8988T (cell line): ENCODE measurements at regions not wholly inside any gene's neighbourhood (a gene's known extent, or its start where the extent isn't known, plus 50 kb on each side); places are given as distances from the start of the nearest gene placed in this dataset.

Source experiments
- DNase-seq: peaks from one replicate; pipeline ENCODE4 v3.0.0; 2011

DNA sequence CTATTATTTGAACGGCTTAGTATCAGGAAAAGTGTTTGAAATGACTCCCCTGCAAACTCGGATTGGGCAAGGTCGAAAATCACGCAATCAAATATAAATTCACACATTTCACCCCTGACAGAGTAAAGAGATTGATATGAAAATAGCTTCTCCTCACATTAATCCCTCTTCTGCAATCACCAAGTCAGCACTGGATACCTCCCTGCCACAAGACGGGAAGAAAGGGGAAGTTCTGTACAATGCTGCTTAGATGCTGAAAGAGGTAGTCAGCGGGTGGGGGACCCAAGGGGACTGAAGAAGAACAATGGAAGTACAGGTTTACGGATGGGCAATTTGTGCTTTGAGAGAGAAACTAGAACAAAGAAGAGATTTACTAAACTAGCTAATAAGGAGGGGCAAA, 72.0 kb upstream of the ANK3 start:
- no peak for DNase-seq

DNA sequence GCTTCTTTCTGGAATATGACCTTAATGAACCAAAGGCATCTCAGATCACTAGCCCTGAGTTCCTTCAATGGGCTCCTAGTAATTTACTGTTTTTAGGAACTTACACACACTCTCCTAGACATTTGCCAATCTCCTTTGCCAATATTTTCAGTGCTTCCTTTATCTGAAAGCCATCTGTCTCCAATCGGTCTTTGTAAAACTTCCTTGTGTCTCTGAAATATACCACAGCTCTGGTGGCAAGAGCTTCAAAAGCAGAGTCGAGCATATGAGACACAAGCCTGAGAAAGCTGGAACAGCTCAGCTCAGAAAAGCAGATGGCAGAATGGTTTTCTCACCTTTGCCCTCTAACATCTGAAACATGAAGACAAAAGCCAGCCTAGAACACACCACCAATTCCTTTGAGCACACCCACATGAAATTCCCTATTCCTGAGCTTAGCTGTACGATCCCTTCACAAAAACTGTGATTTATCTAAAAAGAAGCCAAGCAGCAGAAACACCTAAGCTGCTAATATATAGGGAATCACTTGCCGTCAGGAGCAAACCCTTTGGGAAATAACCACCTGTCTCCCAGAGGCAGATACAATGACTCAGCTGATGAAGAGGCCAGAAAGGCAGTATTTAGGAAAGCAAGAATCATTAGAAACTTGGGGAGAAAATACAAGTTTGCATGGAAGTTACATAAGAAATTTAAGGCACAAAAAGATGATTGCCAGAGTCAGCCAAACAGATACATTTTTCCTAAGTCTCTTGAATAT, 70.2 kb upstream of the ANK3 start:
- no peak for DNase-seq

GRCh38 chr10:60456053-60456452, 66.4 kb upstream of the ANK3 start:
- no peak for DNase-seq

DNA sequence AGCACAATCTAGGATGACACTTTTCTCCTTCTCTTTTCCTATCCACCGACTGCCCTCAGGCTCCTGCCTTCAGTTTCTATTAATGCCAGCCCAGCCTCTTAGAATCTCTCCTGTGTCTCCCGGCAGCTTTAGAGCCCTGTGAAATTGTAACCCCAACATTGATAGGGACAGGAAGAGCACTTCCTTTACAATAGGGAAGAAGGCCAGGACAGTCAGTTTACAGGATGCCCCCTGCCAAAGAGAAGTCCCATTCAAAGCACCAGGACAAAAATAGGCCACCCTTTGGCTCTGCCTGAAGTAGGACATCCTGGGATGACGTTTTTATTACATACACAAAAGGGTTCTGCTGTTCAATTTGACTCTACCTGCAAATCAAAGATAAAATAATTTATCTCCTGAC, 64.7 kb upstream of the ANK3 start:
- no peak for DNase-seq

GRCh38 chr10:60453036-60453435, 63.4 kb upstream of the ANK3 start:
- DNase-seq: no peak

GRCh38 chr10:60450291-60450690, 60.6 kb upstream of the ANK3 start:
- DNase-seq: no peak

GRCh38 chr10:60448246-60448645, 58.6 kb upstream of the ANK3 start:
- DNase-seq: no peak

DNA sequence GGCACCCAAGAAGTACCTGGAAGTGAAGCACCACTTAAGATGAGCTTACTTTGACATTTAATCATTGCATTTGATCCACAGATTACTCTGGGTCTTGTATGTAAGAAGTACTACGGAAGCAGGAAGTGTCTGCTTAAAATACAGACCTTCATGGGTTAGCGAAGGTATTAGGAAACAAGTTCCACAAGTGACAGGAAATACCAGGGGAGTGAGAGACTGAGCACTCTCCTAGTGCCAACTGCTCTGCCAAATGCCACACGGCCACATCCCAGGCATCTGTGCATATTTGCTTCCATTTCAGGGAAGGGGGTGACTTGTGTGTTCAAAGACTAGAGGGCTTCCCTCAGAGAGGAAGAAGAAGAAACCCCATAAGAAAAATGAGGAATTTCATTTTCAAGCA, 57.2 kb upstream of the ANK3 start:
- peak; percentile 18 for DNase-seq

DNA sequence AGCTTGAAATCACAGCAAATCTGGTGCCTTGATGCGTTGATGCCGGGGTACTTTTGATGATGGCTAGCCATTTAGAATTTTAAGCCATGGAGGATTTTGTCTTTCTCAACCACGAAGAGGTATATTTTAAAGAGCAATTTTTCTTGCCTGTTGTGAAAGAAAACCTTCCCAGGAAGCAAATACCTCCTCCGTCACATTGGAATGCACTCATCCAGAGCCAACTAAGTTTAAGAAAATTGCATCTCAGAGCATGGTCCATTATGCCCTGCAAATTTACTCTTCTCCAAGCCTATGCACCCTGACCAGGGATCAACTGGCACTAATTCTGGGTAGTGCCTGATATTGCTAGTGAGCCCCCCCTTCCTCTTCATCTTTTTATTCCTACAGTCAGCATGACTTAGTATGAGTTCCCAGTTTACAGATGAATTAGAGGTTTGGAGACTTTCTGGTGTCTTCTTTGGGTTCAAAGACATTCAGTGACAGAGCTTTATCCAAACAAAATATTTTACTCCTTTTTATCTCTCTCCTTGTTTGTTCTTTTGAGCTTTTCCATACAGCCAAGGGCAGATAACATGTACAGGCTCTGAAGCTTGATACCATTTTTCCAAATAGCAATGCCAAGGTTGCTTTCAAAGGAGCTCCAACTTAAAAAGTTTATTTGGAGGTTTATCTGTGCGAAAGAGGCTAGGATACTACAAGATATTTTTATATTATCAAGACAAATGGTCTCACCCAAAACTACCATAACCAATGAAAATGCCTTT, 56.6 kb upstream of the ANK3 start:
- no peak for DNase-seq

DNA sequence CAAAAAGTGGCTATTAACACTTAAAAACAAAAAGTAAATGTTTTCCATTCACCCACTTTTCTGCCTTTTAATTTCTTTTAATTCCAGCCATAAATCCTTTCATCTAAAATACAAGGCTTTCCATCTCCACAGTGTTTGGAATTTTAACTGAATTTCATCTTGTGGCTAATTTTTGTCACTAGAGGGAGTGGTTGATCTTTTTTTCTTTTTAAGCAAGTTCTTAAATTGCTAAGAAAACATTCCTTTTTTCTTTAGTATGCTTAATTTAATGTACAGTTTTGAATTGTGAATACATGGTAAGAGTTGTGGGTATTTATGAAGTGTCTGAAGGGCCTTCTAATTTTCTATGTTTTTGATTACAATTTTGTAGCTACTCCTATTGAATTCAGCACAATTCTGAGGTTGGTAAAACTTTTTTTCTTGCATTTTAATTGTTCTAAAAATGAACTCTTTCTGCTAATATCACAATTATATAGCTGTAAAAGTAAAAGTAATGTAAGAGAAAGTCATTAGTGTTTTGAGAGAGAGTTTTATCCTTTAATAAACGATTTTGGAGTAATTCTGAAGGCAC, 54.9 kb upstream of the ANK3 start:
- no peak for DNase-seq

GRCh38 chr10:60443346-60443745, 53.7 kb upstream of the ANK3 start:
- DNase-seq: no peak

DNA sequence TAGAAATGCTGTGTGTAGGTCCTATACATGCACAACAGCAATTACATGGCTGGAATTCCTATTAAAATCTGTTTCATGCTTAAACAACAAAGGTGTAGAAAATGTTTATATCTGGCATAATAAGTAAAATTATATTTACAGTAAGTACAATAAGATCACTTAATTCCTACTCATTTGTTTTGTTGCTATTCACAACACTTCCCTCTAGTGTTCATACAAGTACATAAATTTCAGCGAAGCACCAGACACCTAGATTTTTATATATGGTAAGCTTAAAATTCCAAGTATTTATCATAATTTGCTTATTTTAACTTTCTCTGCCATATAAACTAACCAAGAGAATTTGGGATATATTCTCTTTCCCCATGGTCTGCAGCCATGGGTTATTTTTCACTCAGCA, 51.8 kb upstream of the ANK3 start:
- no peak for DNase-seq

DNA sequence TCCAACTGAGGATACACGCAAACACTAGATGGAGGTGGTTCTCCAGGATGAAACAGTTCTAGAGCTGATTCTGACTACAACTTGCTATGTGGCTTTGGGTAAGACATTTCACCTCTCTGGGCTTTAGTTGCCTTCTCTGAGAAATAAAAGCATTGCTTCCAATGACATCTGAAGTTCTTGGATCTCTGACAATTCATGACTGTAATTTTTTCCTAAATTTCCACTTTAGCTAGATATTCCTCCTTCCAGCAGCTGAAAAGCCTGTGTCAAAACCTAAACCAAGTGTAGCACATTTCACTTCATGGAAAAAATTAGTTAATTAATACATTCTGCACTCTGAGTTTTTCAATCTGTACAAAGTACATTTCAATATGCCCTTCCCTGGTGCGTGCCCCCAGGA, 50.0 kb upstream of the ANK3 start:
- DNase-seq: no peak
